GM12878 (cell line): ENCODE measurements at regions not wholly inside any gene's neighbourhood (a gene's known extent, or its start where the extent isn't known, plus 50 kb on each side); places are given as distances from the start of the nearest gene placed in this dataset.

Source experiments
- ATAC-seq: fragments of 200-7000 bp; cut with Tn5 transposase; 3 replicates; pipeline ENCODE4 v1.9.1; 2020; ENCODE audit warnings: mild to moderate bottlenecking, moderate library complexity
- BruUV-seq: library from RNA; stranded (reverse); fragments of 400-500 nt; replicated peaks from 2 replicates; lab custom pipeline; 2021; lab: Mats Ljungman, UMichigan
- CTCF ChIA-PET: fragments of 300-600 bp; sonication (Branson Sonifier 250); formaldehyde crosslinking; extraction: SDS; loops from one replicate; lab custom pipeline; 2021; ENCODE audit warnings: inconsistent platforms; lab: Yijun Ruan, JAX
- POLR2A ChIA-PET: fragments of 350-600 bp; formaldehyde crosslinking; extraction: SDS; loops from one replicate; lab custom pipeline; 2021; ENCODE audit warnings: inconsistent platforms; lab: Charles Lee
- RAD21 ChIA-PET: fragments of 300-600 bp; sonication (Branson Sonifier 250); formaldehyde crosslinking; loops from one replicate; lab custom pipeline; 2023; ENCODE audit warnings: antibody characterized with exemption; ENCODE audit not compliant: unreplicated experiment; lab: Charles Lee
- SMC1A ChIA-PET: fragments of 300-600 bp; sonication (Branson Sonifier 250); formaldehyde crosslinking; loops from one replicate; lab custom pipeline; 2023; ENCODE audit not compliant: unreplicated experiment, uncharacterized antibody; lab: Charles Lee
- DNase-seq: peaks from one replicate; pipeline ENCODE4 v3.0.0-alpha.2; 2011; ENCODE audit warnings: low read depth, low spot score
- FAIRE-seq: peaks from 3 replicates; lab custom pipeline; 2011; peaks lifted over from hg19 to GRCh38; lab: Jason Lieb, UNC
- H2AFZ ChIP-seq: 2 replicates; pipeline ENCODE4 v1.6.0; 2011; ENCODE audit warnings: low read depth, low read length, control low read depth; ENCODE audit not compliant: control insufficient read depth
- H3K27ac ChIP-seq: 2 replicates; pipeline ENCODE4 v1.5.1; 2011; ENCODE audit warnings: control low read depth; ENCODE audit not compliant: control insufficient read depth, insufficient read depth
- H3K27me3 ChIP-seq, 2 experiments: replicated peaks in 1 of 2; 2 replicates each; pipeline versions ENCODE4 v1.6.0 to v1.6.1; 2011; ENCODE audit warnings: low read length in 1 of 2; ENCODE audit not compliant: control insufficient read depth in 2 of 2, insufficient read depth in 2 of 2
- H3K36me3 ChIP-seq, 2 experiments: 2 replicates each; pipeline ENCODE4 v1.5.1; 2011; ENCODE audit warnings: low read length in 1 of 2; ENCODE audit not compliant: control insufficient read depth in 2 of 2, insufficient read depth in 2 of 2
- H3K4me1 ChIP-seq: 2 replicates; pipeline ENCODE4 v1.6.1; 2011; ENCODE audit warnings: mild to moderate bottlenecking, low read length, moderate library complexity, mixed read lengths; ENCODE audit not compliant: control insufficient read depth, insufficient read depth
- H3K4me2 ChIP-seq: 2 replicates; pipeline ENCODE4 v1.6.0; 2011; ENCODE audit warnings: control low read depth; ENCODE audit not compliant: control insufficient read depth, insufficient read depth
- H3K4me3 ChIP-seq: fragments of 200-600 bp; sonication (generic); 2 replicates; pipeline ENCODE4 v1.5.1; 2016
- H3K79me2 ChIP-seq: 2 replicates; pipeline ENCODE4 v1.6.0; 2011; ENCODE audit warnings: low read length; ENCODE audit not compliant: control insufficient read depth, insufficient read depth
- H3K9ac ChIP-seq: 2 replicates; pipeline ENCODE4 v1.8.0; 2011; ENCODE audit warnings: low read length, control low read depth, mixed read lengths; ENCODE audit not compliant: control insufficient read depth, insufficient read depth
- H3K9me3 ChIP-seq: replicated peaks from 3 replicates; pipeline ENCODE4 v1.5.1; 2011; ENCODE audit warnings: mild to moderate bottlenecking, low read length; ENCODE audit not compliant: control insufficient read depth, insufficient read depth
- H4K20me1 ChIP-seq: 2 replicates; pipeline ENCODE4 v1.6.0; 2011; ENCODE audit not compliant: control insufficient read depth, insufficient read depth
- ATF3 ChIP-seq: IDR thresholded peaks from 2 replicates; pipeline ENCODE4 v1.6.1; 2011; ENCODE audit warnings: low read depth, mild to moderate bottlenecking, low read length, moderate library complexity, borderline replicate concordance; ENCODE audit errors: extremely low read depth
- BCL3 ChIP-seq: IDR thresholded peaks from 2 replicates; pipeline ENCODE4 v1.6.1; 2011; ENCODE audit warnings: borderline replicate concordance, low read depth, mild to moderate bottlenecking, moderate library complexity, low read length; ENCODE audit not compliant: insufficient read depth, poor library complexity, severe bottlenecking
- CUX1 ChIP-seq: IDR thresholded peaks from 2 replicates; pipeline ENCODE4 v1.6.1; 2012; ENCODE audit warnings: improper control_type of control experiment, low read depth, low read length; ENCODE audit not compliant: insufficient replicate concordance
- ETV6 ChIP-seq, 2 experiments: fragments of 450-650 bp in 1 of 2; IDR thresholded peaks in 1 of 2; conservative IDR thresholded peaks in 1 of 2; 2 replicates each; pipeline ENCODE4 v1.6.1; 2014; ENCODE audit warnings: antibody characterized with exemption in 1 of 2, borderline replicate concordance in 1 of 2, low read depth in 1 of 2, mild to moderate bottlenecking in 1 of 2, moderate library complexity in 1 of 2
- FOS ChIP-seq: IDR thresholded peaks from 3 replicates; pipeline ENCODE4 v1.6.1; 2011; ENCODE audit warnings: borderline replicate concordance; ENCODE audit not compliant: insufficient read length; ENCODE audit errors: extremely low read depth
- HSF1 ChIP-seq: fragments of 150-350 bp; IDR thresholded peaks from 2 replicates; pipeline ENCODE4 v1.6.1; 2014; ENCODE audit warnings: mild to moderate bottlenecking, low read depth, low read length
- PRDM15 ChIP-seq: fragments of 450-650 bp; formaldehyde crosslinking; IDR thresholded peaks from 2 replicates; pipeline ENCODE4 v1.4.0; 2020; ENCODE audit warnings: mild to moderate bottlenecking, moderate library complexity
- STAT3 ChIP-seq: IDR thresholded peaks from 2 replicates; pipeline ENCODE4 v1.6.1; 2011; ENCODE audit warnings: low read depth, low read length, improper control_type of control experiment
- SUPT20H ChIP-seq: IDR thresholded peaks from 2 replicates; pipeline ENCODE4 v1.6.1; 2011; ENCODE audit warnings: low read depth, mild to moderate bottlenecking, low read length, moderate library complexity, borderline replicate concordance; ENCODE audit not compliant: control insufficient read depth
- TCF12 ChIP-seq: IDR thresholded peaks from 2 replicates; pipeline ENCODE4 v1.6.1; 2011; ENCODE audit warnings: low read depth, mild to moderate bottlenecking, low read length
- WGBS: methylation state at CpG from one replicate; pipeline ENCODE4 v1.1.6; 2016; ENCODE audit warnings: low lambda C conversion rate; ENCODE audit not compliant: insufficient replicate concordance, insufficient coverage; ENCODE audit errors: missing lambda C conversion rate; 5-methylcytosine and 5-hydroxymethylcytosine counted together
- in situ Hi-C: fragments of 300-500 bp; cut with MboI; formaldehyde crosslinking; loops from 9 replicates; pipeline ENCODE4 v1.14.3; 2018; ENCODE audit warnings: mixed read lengths
- intact Hi-C: fragments of 100-400 bp; cut with micrococcal nuclease; formaldehyde crosslinking; loops from one replicate; pipeline ENCODE4 v1.14.2; 2022; ENCODE audit not compliant: unreplicated experiment

- FAIRE-seq, result no peak
- in situ Hi-C loops (no loop called here), intact Hi-C loops (no loop called here)
- Histone ChIP-seq H3K4me2 (no peak overlapping the region), H3K4me1 (no peaks in the 10 kb centered on the region), H3K79me2 (no peaks in the 10 kb centered on the region), H3K27me3 (no peaks in the 10 kb centered on the region), H3K9ac (no peak overlapping the region), H3K9me3 (no peaks in the 10 kb centered on the region), H2AFZ (no peak overlapping the region), H4K20me1 (no peaks in the 10 kb centered on the region), H3K4me3 (no peak overlapping the region), H3K36me3 (no peaks in the 10 kb centered on the region), H3K27ac (no peak overlapping the region)
- DNase-seq, result no peak
- ChIA-PET POLR2A (no interaction called here), SMC1A (no interaction called here), CTCF (interaction anchor here (0.7 kb wide), 1 partner anchor 207 kb away, joined by 5 read pairs; no protein-coding TSS in a partner anchor), RAD21 (no interaction called here)
- WGBS, result 10% methylated on average over 3 of the region's 3 CpGs
- no TSS peak for BruUV-seq
- ATAC-seq, result no peak
- TF ChIP-seq ATF3 (no peak), TCF12 (no peak), BCL3 (no peak), FOS (no peak), HSF1 (no peak), ETV6 (conservative IDR thresholded peaks at IDR 0.05 in 1 of 2, IDR thresholded peaks at IDR 0.05 in 1 of 2; ENCODE audit: borderline replicate concordance in 1 of 2, low read depth in 1 of 2) (no peak), SUPT20H (no peak), PRDM15 (CRISPR knock-in tag) (no peak), STAT3 (no peak), CUX1 (no peak)
Measured at GRCh38 chr3:116994351-116994879, 284.8 kb downstream of the TUSC7 start.
